ENCODE measurements at regions not wholly inside any gene's neighbourhood (a gene's known extent, or its start where the extent isn't known, plus 50 kb on each side); places are given as distances from the start of the nearest gene placed in this dataset.
"Not testable (repeated sequence)": the region's sequence is repeated elsewhere in the genome, so short reads cannot be mapped to it uniquely, and the experiment has no call there.

- H3K27ac ChIP-seq = no peak overlapping the region
- TF ChIP-seq CTCF (IDR thresholded peaks at IDR 0.05) = no peak
- no peak for TF ChIP-seq ZFX (IDR thresholded peaks at IDR 0.05; ENCODE audit: borderline replicate concordance)
Measured at GRCh38 chr2:149858216-149858615, 270.6 kb upstream of the MMADHC start.

DNA sequence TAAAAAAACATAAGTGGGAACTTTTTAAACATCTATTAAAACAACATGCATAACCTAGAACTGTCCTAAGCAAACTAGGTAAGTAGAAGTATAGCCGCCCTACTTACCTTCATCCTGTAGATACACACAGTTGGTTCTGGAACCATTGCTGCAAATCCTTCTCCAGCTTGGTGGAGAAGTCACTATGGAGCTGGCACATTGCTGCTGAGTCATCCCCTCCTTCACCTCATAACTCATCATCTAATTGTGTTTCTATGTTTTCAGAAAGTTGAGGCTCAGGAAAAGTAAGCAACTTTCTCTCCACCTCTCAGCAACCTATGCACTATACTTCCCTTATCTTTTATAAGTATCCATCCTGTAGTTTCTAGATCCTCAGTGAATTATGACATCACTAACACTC, 269.8 kb upstream of the MMADHC start:
- no peak for TF ChIP-seq ZFX (IDR thresholded peaks at IDR 0.05; ENCODE audit: borderline replicate concordance)
- no peak for TF ChIP-seq CTCF (IDR thresholded peaks at IDR 0.05)

DNA sequence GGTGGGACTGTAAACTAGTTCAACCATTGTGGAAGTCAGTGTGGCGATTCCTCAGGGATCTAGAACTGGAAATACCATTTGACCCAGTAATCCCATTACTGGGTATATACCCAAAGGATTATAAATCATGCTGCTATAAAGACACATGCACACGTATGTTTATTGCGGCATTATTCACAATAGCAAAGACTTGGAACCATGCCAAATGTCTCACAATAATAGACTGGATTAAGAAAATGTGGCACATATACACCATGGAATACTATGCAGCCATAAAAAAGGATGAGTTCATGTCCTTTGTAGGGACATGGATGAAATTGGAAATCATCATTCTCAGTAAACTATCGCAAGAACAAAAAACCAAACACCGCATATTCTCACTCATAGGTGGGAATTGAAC, 268.3 kb upstream of the MMADHC start:
- H3K27ac ChIP-seq = not testable (repeated sequence)

More for the DNA sequence above, 269.8 kb upstream of the MMADHC start:
- no peak overlapping the region for H3K27ac ChIP-seq

- no peak overlapping the region for H3K27ac ChIP-seq
- no peak for TF ChIP-seq ZFX (IDR thresholded peaks at IDR 0.05; ENCODE audit: borderline replicate concordance)
- TF ChIP-seq CTCF (IDR thresholded peaks at IDR 0.05) = no peak
Measured at GRCh38 chr2:149849591-149849990, 262.0 kb upstream of the MMADHC start.

DNA sequence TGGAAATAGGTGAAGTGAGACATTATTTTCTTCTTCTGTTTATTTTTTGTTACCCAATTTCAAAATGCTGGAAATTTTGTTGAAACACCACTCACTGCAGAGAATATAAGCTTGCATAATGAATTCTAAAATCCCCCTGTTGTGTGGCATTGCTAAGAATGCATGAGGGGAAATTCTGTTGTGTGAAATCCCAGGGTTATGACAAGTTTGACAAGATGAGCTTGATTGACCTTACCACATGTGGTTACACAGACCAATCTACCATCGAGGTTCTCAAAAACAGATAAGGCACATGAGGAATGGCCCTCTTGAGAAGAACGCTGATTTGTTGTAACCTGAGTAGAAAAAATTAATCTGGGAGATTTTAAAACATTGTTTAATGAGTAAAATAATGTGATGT, 261.6 kb upstream of the MMADHC start:
- no peak overlapping the region for H3K27ac ChIP-seq
- TF ChIP-seq ZFX (IDR thresholded peaks at IDR 0.05; ENCODE audit: borderline replicate concordance) (no peak), CTCF (IDR thresholded peaks at IDR 0.05) (no peak)

DNA sequence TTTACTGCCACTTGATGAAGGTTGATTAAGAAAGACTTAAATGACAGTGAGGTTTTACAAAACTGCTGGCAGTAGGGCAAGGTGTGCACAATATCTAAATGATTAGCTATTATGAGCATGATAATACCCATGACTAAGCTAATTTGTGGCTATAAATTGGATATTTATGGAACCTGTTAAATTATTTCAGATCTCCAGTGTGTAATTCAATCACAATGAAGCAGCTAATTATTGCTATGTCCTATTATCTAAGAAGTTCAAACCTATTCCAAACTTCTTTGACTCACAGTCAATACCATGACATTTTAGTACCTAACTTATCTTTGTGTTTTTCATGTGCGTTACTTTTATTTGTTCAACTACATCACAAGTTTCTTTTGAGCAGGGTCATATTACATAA, 253.8 kb upstream of the MMADHC start:
- TF ChIP-seq CTCF (IDR thresholded peaks at IDR 0.05) (no peak), ZFX (IDR thresholded peaks at IDR 0.05; ENCODE audit: borderline replicate concordance) (no peak)
- no peak overlapping the region for H3K27ac ChIP-seq

DNA sequence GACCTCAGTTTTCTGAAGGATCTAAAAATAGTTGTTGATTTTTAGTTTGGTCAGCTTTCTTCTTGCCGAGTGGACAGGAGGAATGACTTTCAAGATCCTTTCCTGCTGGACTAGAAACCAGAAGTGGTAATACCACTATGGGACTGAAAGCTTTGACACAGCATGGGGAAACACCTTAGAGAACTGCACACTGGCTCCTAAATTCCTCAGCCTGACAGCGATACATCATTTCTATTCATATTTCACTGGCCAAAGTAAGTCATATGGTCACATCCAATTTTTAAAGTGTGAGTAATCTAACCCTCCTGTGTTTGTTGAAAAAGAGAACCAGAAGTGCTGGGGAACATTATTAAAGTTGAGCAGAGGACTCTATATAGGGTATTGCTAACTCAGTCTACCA, 244.7 kb upstream of the MMADHC start:
- TF ChIP-seq ZFX (IDR thresholded peaks at IDR 0.05; ENCODE audit: borderline replicate concordance) = no peak
- no peak for TF ChIP-seq CTCF (IDR thresholded peaks at IDR 0.05)

DNA sequence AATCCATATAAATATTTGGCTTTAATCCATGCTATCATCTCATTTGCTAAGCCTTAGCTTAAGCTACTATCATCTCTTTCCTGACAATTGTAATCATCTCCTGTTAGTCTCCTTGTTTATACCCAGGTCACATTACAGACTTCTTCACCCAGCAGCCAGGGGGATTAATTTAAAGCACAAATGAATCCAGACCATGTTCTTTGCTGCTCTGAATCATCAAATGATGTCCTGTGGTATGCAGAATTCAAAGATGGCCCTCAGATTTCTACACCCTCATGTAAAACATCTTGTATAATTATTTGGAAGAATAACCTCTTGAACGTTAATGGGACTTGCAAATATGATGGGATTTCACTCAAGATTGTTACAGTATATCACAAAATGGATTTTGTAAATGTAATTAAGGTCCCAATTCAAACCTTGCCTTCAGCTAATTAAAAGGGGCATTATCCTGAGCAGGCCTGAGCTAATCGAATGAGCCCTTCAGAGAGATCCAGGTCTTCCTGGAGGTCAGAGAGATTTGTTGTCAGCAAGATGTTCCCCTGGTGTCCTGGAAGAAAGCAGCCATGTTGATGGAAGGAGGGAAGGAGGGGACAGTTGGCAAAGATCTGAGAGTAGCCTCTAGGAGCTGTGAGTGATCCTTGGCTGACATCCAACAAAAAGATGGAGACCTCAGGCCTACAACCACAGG, 241.1 kb upstream of the MMADHC start:
- TF ChIP-seq ZFX (IDR thresholded peaks at IDR 0.05; ENCODE audit: borderline replicate concordance) (no peak), CTCF (IDR thresholded peaks at IDR 0.05) (no peak)
- H3K27ac ChIP-seq = no peak overlapping the region

More for the DNA sequence above, 244.7 kb upstream of the MMADHC start:
- no peak overlapping the region for H3K27ac ChIP-seq
